ENCODE measurements at regions not wholly inside any gene's neighbourhood (a gene's known extent, or its start where the extent isn't known, plus 50 kb on each side); places are given as distances from the start of the nearest gene placed in this dataset.

DNA sequence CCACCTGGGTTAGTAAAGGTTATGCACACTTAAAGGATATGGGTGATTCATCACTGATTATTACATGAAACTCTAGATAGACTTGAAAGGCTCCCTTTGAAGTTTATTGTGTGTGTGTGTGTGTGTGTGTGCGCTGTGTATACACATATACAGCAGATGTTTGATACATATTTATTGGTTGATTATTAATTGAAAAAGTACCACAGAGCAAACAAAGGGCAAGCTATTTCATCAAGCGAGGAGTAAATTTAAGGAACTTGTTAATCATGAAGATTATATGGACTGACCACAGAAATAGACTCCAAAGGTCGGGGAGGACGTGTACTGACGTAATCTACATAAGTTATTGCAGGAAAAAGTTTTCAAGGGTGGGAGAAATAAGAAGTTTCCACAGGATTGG, 617.4 kb upstream of the POU3F3 start:
- no peak for TF ChIP-seq FOXM1 (IDR thresholded peaks at IDR 0.05; ENCODE audit: borderline replicate concordance)
- TF ChIP-seq FOXA1 (IDR thresholded peaks at IDR 0.05): no peak
- TF ChIP-seq SP1 (IDR thresholded peaks at IDR 0.05): no peak
- TF ChIP-seq, protein P1, sequence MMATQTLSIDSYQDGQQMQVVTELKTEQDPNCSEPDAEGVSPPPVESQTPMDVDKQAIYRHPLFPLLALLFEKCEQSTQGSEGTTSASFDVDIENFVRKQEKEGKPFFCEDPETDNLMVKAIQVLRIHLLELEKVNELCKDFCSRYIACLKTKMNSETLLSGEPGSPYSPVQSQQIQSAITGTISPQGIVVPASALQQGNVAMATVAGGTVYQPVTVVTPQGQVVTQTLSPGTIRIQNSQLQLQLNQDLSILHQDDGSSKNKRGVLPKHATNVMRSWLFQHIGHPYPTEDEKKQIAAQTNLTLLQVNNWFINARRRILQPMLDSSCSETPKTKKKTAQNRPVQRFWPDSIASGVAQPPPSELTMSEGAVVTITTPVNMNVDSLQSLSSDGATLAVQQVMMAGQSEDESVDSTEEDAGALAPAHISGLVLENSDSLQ (IDR thresholded peaks at IDR 0.05): no peak
- TF ChIP-seq BHLHE40 (IDR thresholded peaks at IDR 0.05; ENCODE audit: borderline replicate concordance): no peak
- no peak for TF ChIP-seq ARNT (IDR thresholded peaks at IDR 0.05)
- TF ChIP-seq SUZ12 (IDR thresholded peaks at IDR 0.05): no peak
- TF ChIP-seq HDGF (IDR thresholded peaks at IDR 0.05; ENCODE audit: borderline replicate concordance): no peak
- TF ChIP-seq NFRKB (IDR thresholded peaks at IDR 0.05): no peak
- TF ChIP-seq LEF1 (IDR thresholded peaks at IDR 0.05; ENCODE audit: borderline replicate concordance): no peak
